DMS114 treated with DMSO at 0.1 percent for 48 hours (cell line): ENCODE measurements at regions not wholly inside any gene's neighbourhood (a gene's known extent, or its start where the extent isn't known, plus 50 kb on each side); places are given as distances from the start of the nearest gene placed in this dataset.
A peak's percentile ranks its signal among the peaks of the same experiment; 100 is the strongest.
"Not testable (repeated sequence)": the region's sequence is repeated elsewhere in the genome, so short reads cannot be mapped to it uniquely, and the experiment has no call there.

ENCODE experiments used
- DNase-seq: peaks from one replicate; lab custom pipeline; 2025; ENCODE audit not compliant: unreplicated experiment; lab: John Stamatoyannopoulos, UW

DNA sequence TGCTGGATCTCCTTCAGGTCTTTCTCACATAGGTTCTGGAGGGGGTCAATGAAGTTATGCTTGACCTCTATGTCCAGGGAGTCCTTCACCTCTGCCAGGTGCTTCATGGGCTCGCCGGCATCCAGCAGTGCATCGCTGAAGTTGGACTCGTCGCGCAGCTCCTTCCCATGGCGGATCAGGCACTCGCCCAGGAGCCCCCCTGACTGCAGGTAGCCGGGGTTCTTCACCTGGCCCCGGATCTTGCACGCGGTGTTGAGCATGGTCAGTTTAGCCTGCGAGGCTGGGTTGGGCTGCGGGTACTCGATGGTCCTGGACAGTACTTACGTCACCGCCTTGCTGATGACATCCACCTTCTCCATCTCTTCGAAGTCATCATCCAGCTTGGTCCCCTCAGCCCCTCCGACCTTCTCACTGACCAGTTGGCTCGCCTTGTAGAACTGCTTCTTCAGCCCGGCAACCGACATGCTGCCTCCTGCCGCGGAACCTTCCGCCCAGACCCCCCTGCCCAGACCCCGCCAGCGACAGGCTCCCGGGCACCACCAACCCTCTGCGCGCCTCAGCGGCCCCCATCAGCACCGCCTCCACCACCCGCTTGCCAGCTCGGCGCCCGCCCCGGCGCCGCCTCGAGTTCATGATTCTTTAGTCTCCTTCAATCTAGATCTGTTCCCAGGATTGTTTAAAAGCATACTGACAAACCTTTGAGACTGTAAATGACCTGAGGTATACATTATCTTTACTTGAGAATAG, 99.8 kb downstream of the KPNA2 start:
- no peak for DNase-seq

- no peak for DNase-seq
Observed at GRCh38 chr17:68141050-68141449, 105.5 kb downstream of the KPNA2 start.

DNA sequence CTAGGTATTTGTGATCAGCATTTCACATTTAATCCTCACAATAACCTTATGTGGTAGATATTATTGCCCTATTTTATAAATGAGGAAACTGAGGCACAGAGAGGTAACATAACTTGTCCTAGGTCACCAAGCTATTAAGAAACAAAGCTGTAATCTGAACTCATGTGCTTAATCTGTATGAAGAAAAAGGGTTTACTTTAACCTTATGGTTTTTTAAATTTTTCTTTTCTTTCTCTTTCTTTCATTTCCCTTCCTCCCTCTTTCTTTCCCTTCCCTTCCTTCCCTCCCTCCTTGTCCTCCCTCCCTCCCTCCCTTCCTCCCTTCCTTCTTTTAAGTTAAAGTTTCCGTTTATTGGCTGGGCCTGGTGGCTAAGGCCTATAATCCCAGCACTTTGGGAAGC, 105.2 kb upstream of the AMZ2 start:
- no peak for DNase-seq

- DNase-seq = no peak
Observed at GRCh38 chr17:68143425-68143824, 104.4 kb upstream of the AMZ2 start.

GRCh38 chr17:68145088-68145487, 102.8 kb upstream of the AMZ2 start:
- DNase-seq = no peak

- no peak for DNase-seq
Observed at GRCh38 chr17:68148936-68149335, 98.9 kb upstream of the AMZ2 start.

DNA sequence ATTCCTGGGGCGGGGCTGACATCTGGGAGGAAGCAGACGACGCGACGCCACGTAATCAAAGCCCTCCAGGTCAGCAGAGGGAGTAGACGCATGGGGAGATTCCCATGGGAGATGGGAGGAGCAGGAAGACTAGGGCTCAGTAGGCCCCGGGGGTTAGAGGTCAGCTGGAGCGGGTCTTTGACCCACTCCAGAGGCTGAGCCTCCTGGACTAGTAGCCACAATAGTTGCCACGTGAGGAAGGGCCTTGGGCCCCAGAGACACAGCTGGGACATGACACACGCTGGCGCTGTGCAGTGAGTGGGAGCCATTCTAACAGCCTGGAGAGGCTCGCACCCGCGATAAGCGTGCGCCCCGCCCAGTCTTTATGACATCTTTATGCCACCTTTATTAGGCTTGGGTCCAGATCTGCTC, 95.7 kb upstream of the AMZ2 start:
- no peak for DNase-seq

GRCh38 chr17:68155692-68156091, 92.2 kb upstream of the AMZ2 start:
- DNase-seq = no peak

- no peak for DNase-seq
Observed at GRCh38 chr17:68161644-68162428, 86.0 kb upstream of the AMZ2 start.

- DNase-seq = not testable (repeated sequence)
Observed at GRCh38 chr17:68168273-68169164, 79.3 kb upstream of the AMZ2 start.

DNA sequence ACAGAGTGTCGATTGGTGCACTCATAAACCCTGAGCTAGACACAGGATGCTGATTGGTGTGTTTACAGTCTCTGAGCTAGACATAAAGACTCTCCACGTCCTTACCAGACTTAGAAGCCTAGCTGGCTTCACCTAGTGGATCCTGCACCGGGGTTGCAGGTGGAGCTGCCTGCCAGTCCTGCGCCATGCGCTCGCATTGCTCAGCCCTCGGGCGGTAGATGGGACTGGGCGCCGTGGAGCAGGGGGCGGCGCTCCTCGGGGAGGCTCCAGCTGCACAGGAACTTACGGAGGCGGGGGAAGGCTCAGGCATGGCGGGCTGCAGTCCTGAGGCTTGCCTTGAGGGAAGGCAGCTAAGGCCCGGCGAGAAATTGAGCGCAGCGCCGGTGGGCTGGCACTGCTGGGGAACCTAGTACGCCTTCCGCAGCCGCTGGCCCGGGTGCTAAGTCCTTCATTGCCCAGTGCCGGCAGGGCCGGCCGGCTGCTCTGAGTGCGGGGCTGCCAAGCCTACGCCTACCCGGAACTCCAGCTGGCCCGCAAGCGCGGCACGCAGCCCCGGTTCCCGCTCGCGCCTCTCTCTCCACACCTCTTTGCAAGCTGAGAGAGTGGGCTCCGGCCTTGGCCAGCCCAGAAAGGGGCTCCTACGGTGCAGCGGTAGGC, 78.5 kb upstream of the AMZ2 start:
- DNase-seq = not testable (repeated sequence)

GRCh38 chr17:68169840-68170239, 78.0 kb upstream of the AMZ2 start:
- DNase-seq = no peak

GRCh38 chr17:68170246-68170645, 77.6 kb upstream of the AMZ2 start:
- DNase-seq = no peak

- peak; percentile 43 for DNase-seq
Observed at GRCh38 chr17:68172461-68172954, 75.3 kb upstream of the AMZ2 start.

DNA sequence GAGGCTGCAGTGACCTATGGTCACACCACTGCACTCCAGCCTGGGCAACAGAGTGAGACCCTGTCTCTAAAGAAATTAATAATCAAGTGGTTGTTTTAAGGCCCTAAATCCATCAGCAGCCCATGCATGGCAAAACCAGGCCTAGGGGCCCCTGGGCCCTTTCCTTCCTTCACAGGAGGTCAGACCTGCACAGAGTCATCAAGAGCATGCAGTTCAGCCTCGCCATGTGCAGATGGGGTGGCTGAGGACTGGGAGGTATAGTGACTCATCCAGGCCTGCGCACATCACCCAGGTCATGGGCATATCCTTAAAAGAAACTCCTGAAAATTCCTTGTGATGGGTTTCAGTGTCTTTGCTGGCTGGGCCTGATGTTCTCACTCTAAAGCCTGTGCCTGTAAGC, 72.4 kb upstream of the AMZ2 start:
- no peak for DNase-seq

DNA sequence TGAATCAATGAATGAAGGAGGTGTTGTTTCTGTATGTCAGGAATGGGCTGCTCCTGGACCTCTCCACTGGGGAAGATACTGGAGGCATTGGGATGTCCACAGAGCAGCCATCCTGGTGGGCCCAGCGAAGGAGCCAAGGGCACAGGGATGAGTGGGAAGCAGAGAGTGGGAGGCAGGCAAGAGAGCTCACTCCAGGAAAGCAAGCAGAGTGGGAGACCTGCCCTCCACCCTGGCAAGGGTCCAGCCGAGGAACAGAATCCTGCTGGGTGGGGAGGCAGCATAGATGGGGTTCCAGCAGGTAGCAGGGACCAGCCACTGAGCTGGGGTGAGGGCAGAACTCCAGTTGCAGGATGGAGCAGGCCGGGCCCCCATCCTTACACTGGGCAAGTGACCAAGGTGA, 71.9 kb upstream of the AMZ2 start:
- DNase-seq = no peak

DNA sequence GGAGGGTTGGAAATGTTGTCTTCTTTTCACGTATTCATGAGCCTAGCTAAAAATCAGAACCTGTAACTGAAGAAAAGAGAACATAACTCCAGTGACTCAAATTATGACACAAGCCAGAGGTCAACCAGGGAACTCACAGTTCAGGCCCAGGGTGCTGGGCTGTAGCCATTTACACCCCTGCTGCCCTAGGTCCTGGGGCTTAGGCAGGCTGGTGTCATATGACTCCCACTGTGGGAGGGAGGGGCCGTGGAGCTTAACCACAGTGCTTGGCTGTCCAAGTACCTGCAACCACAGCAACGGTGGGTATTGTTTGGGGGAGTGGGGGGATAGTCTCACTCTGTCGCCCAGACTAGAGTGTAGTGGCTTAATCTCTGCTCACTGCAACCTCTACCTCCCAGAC, 71.1 kb upstream of the AMZ2 start:
- DNase-seq = no peak

- no peak for DNase-seq
Observed at GRCh38 chr17:68178831-68179230, 69.0 kb upstream of the AMZ2 start.

GRCh38 chr17:68179236-68179925, 68.5 kb upstream of the AMZ2 start:
- DNase-seq = no peak

DNA sequence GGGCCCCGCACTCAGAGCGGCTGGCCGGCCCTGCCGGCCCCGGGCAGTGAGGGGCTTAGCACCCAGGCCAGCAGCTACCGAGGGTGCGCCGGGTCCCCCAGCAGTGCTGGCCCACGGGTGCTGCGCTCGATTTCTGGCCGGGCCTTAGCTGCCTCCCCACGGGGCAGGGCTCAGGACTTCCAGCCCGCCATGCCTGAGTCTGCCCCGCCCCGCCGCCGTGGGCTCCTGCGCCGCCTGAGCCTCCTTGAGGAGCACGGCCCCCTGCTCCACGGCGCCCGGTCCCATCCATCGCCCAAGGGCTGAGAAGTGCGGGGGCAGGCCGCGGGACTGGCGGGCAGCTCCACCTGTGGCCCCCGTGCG, 67.9 kb upstream of the AMZ2 start:
- no peak for DNase-seq

- DNase-seq = no peak
Observed at GRCh38 chr17:68182011-68182306, 65.9 kb upstream of the AMZ2 start.
